Transverse colon (tissue), 3 donors: ENCODE measurements at regions not wholly inside any gene's neighbourhood (a gene's known extent, or its start where the extent isn't known, plus 50 kb on each side); places are given as distances from the start of the nearest gene placed in this dataset.

ENCODE experiments used
- CTCF ChIP-seq, 5 experiments: fragments of 200-600 bp in 3 of 5; fragments of 450-650 bp in 2 of 5; sonication (generic) in 3 of 5; IDR thresholded peaks; 1 replicate in 2 of 5; 2 replicates in 3 of 5; pipeline ENCODE4 v1.5.1; 2016 to 2017; ENCODE audit warnings: antibody characterized with exemption in 5 of 5, inconsistent platforms in 3 of 5, mild to moderate bottlenecking in 2 of 5, moderate library complexity in 1 of 5
- POLR2A ChIP-seq: fragments of 450-650 bp; IDR thresholded peaks from one replicate; pipeline ENCODE4 v1.6.1; 2016; ENCODE audit warnings: antibody characterized with exemption, mild to moderate bottlenecking, moderate library complexity

DNA sequence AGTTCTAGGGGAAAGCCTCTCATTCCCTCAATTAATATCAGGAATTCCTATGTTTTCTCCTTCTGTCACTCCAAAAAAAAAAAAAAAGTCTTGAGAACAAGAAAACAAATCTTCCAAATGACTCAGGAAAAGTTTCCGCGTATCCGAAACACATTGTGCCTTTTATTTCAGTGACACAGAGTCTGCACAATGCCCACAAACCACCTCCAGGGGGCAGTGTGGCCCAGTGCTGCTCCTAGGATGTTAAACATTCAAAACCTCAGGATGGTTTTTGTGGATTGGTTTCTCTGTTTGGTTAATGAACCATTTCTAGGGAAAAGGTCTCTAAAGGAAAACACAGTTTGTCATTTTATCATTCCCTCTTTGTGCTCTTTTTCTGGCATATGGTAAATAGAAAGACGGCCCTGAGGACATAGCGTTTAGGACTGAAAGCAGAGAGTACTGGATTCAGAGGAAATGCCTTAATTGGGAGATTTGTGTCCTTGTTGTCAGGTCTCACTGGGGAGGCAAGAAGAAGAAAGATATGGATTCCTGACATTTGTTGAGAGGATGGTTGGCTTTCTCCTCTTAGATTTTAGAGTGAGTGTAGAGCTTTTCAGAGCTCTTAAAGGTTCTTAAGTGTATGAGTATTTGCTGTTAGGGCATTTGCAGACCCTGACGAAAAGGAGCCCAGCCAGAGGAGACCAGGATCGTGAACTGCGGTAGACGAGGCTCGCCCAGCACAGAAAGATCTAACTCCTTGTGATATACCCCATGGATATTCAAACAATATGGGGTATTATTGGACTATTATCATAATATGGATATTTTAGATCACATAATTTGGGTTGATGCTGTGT, 65.7 kb upstream of the MAP9 start:
- no peak for TF ChIP-seq POLR2A
- TF ChIP-seq CTCF (IDR thresholded peaks at IDR 0.05), result peak; percentile 79 to 95 (median 93)
